ENCODE measurements at regions not wholly inside any gene's neighbourhood (a gene's known extent, or its start where the extent isn't known, plus 50 kb on each side); places are given as distances from the start of the nearest gene placed in this dataset.

DNA sequence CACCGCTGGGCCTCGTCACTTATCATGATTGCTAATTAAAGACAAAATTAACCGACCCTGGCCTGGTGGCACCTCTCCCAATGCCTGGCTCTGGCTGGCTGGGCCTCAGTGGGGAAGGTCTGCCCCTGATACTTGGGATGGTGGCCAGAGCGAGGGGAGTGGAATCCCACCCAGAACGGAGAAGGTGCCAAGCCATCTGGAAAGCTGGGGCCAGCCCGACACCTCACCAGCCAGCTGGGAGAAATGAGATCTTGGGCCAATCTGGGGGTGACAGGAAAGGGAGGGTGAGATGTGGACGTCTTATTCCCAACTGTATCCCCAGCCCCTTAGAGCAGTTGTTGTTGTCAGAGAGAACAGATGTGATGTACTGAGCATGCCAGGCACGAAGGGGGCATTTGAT is 215.0 kb upstream of the PWP1 start:
- ATAC-seq: no peak
- Histone ChIP-seq H3K4me1 (ENCODE audit: insufficient read depth, low read length) (peaks cover 23% of the 10 kb centered on the region), H3K36me3 (replicated peaks in 1 of 2; ENCODE audit: control insufficient read depth in 1 of 2, insufficient read depth in 2 of 2, low read length in 2 of 2) (no peaks in the 10 kb centered on the region), H3K79me2 (ENCODE audit: insufficient read depth, low read length) (no peaks in the 10 kb centered on the region), H4K20me1 (ENCODE audit: insufficient read depth, low read length) (0 out of 2 replicates have a peak, but pooled peaks cover 4% of the 10 kb centered on the region), H3K27ac (ENCODE audit: extremely low read length, insufficient read depth, low read length) (no peak overlapping the region), H3K4me3 (replicated peaks in 1 of 3; ENCODE audit: insufficient read depth in 1 of 3, low read depth in 2 of 3, low read length in 3 of 3) (no peak overlapping the region), H2AFZ (ENCODE audit: low read length) (no peak overlapping the region), H3K9me3 (ENCODE audit: low read length) (no peaks in the 10 kb centered on the region), H3K4me2 (ENCODE audit: low read depth, low read length) (no peak overlapping the region), H3K9ac (ENCODE audit: insufficient read depth, low read depth, low read length) (no peak overlapping the region), H3K27me3 (ENCODE audit: control insufficient read depth in 1 of 2, insufficient read depth in 2 of 2, low read length in 2 of 2) (no peaks in the 10 kb centered on the region)
- intact Hi-C loops (cut with micrococcal nuclease; ENCODE audit: unreplicated experiment): no loop called here
- no TSS peak for BruUV-seq (replicated peaks)
- no peak for FAIRE-seq
- ChIA-PET CTCF (ENCODE audit: low intra/inter-chr PET ratio, low total read pairs) (no interaction called here), POLR2A (no interaction called here)
- WGBS (ENCODE audit: low lambda C conversion rate): 62% methylated on average over 6 of the region's 8 CpGs
- DNase-seq (ENCODE audit: low spot score): no peak
- in situ Hi-C loops (cut with HindIII; ENCODE audit: extremely low pct_ligation_motif_present, low pct_unique_long_range_greater_than_20kb): no loop called here
- no peak for TF ChIP-seq AGO2 (optimal IDR thresholded peaks at IDR 0.05; ENCODE audit: low read depth, low read length)
- no peak for TF ChIP-seq MYNN (CRISPR knock-in tag; IDR thresholded peaks at IDR 0.05; ENCODE audit: low read depth)
- TF ChIP-seq ZNF354B (CRISPR knock-in tag; IDR thresholded peaks at IDR 0.05): no peak
- TF ChIP-seq ZNF337 (CRISPR knock-in tag; IDR thresholded peaks at IDR 0.05; ENCODE audit: borderline replicate concordance, low read depth): no peak
- no peak for TF ChIP-seq POGK (CRISPR knock-in tag; conservative IDR thresholded peaks at IDR 0.05)
- TF ChIP-seq ZHX2 (IDR thresholded peaks at IDR 0.05; ENCODE audit: low read depth): no peak
- no peak for TF ChIP-seq ZHX2 (CRISPR knock-in tag; IDR thresholded peaks at IDR 0.05; ENCODE audit: borderline replicate concordance)
- TF ChIP-seq ZNF83 (CRISPR knock-in tag; IDR thresholded peaks at IDR 0.05; ENCODE audit: borderline replicate concordance): no peak
